ENCODE measurements at regions not wholly inside any gene's neighbourhood (a gene's known extent, or its start where the extent isn't known, plus 50 kb on each side); places are given as distances from the start of the nearest gene placed in this dataset.

DNA sequence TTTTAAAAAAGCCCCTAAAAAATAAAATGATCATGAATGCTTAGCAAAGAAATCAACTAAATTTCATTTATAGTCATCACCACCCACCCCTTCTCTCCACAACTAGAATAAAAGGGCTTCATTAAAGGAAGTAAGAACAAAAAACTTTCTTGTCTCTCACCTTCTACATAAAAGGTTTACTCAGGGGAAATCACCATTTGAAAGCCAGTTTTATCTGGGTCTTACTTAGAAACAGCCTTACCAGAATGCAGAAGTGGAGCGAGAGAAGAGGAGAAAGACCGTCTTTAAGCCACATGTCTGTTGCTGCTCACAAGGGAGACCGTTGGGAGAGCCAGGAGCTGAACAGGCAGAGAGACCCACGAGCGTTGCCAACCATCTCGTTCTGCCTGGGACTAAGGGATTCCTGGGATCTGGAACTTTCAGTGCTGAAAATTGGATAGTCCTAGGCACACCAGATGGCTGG, 350.1 kb upstream of the PROK2 start:
- Histone ChIP-seq H2AFZ (ENCODE audit: low read depth, low read length, severe bottlenecking) (no peak overlapping the region), H3K27ac (ENCODE audit: low read depth, low read length) (no peak overlapping the region), H3K9ac (ENCODE audit: low read length) (no peak overlapping the region), H3K4me3 (ENCODE audit: insufficient read depth, low read length, poor library complexity, severe bottlenecking) (no peak overlapping the region), H3K79me2 (ENCODE audit: insufficient read depth, low read length) (no peaks in the 10 kb centered on the region), H3K9me2 (replicated peaks; ENCODE audit: insufficient read depth, low read length) (no peaks in the 10 kb centered on the region), H3K4me2 (ENCODE audit: low read depth, low read length, poor library complexity, severe bottlenecking) (no peak overlapping the region), H3K36me3 (ENCODE audit: low read length) (no peaks in the 10 kb centered on the region), H3F3A (ENCODE audit: insufficient read depth) (no peaks in the 10 kb centered on the region), H3K9me3 (ENCODE audit: insufficient read depth, low read length) (no peaks in the 10 kb centered on the region), H4K20me1 (ENCODE audit: low read depth, low read length) (no peaks in the 10 kb centered on the region), H3K27me3 (ENCODE audit: low read length) (no peaks in the 10 kb centered on the region)
- TF ChIP-seq EZH2phosphoT487 (conservative IDR thresholded peaks at IDR 0.05; ENCODE audit: low read length) = no peak
- TF ChIP-seq, protein P1, sequence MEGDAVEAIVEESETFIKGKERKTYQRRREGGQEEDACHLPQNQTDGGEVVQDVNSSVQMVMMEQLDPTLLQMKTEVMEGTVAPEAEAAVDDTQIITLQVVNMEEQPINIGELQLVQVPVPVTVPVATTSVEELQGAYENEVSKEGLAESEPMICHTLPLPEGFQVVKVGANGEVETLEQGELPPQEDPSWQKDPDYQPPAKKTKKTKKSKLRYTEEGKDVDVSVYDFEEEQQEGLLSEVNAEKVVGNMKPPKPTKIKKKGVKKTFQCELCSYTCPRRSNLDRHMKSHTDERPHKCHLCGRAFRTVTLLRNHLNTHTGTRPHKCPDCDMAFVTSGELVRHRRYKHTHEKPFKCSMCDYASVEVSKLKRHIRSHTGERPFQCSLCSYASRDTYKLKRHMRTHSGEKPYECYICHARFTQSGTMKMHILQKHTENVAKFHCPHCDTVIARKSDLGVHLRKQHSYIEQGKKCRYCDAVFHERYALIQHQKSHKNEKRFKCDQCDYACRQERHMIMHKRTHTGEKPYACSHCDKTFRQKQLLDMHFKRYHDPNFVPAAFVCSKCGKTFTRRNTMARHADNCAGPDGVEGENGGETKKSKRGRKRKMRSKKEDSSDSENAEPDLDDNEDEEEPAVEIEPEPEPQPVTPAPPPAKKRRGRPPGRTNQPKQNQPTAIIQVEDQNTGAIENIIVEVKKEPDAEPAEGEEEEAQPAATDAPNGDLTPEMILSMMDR (IDR thresholded peaks at IDR 0.05; ENCODE audit: insufficient read depth, low read length, poor library complexity, severe bottlenecking) = no peak

DNA sequence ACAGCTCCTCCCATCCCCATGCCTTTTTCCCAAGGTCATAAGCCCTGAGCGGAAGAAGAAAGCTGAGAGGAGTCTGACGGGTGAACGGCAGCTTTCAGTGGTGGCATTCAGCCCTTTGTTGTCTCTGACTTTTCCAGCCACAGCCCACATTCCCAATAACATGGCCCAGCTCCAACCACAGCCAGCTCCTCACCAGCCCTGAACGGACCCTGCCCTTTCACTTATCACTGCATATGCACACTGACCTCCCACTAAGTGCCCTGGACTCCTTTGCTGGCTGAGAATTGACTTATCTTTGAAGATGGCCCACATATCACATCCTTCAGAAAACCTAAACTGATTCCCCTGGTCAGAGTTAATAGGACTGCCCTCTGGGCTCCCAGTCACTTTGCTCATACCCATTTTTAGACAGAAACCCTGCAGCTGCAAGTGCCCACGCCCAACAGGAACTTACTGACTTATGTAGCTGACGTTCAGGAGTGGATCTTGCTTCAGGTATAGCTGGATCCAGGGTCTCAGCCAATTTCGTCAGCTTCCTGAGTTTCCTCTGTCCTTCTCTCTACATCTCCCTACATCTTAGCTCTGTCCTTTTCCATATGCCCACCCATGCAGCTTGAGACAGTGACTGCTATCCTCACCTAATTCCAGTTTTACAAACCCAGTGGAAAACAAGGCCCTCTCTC, 348.5 kb upstream of the PROK2 start:
- H3K4me2 ChIP-seq (ENCODE audit: low read depth, low read length, poor library complexity, severe bottlenecking) = no peak overlapping the region
- H3K27ac ChIP-seq (ENCODE audit: low read depth, low read length) = no peak overlapping the region
- no peaks in the 10 kb centered on the region for H3F3A ChIP-seq (ENCODE audit: insufficient read depth)
- H4K20me1 ChIP-seq (ENCODE audit: low read depth, low read length) = no peaks in the 10 kb centered on the region
- H3K4me3 ChIP-seq (ENCODE audit: insufficient read depth, low read length, poor library complexity, severe bottlenecking) = no peak overlapping the region
- H3K27me3 ChIP-seq (ENCODE audit: low read length) = no peaks in the 10 kb centered on the region
- H3K79me2 ChIP-seq (ENCODE audit: insufficient read depth, low read length) = no peaks in the 10 kb centered on the region
- H2AFZ ChIP-seq (ENCODE audit: low read depth, low read length, severe bottlenecking) = no peak overlapping the region
- no peaks in the 10 kb centered on the region for H3K9me2 ChIP-seq (replicated peaks; ENCODE audit: insufficient read depth, low read length)
- TF ChIP-seq, protein P1 (IDR thresholded peaks at IDR 0.05; ENCODE audit: insufficient read depth, low read length, poor library complexity, severe bottlenecking) = no peak
- TF ChIP-seq EZH2phosphoT487 (conservative IDR thresholded peaks at IDR 0.05; ENCODE audit: low read length) = no peak
- H3K36me3 ChIP-seq (ENCODE audit: low read length) = no peaks in the 10 kb centered on the region
- H3K9me3 ChIP-seq (ENCODE audit: insufficient read depth, low read length) = no peaks in the 10 kb centered on the region
- no peak overlapping the region for H3K9ac ChIP-seq (ENCODE audit: low read length)

DNA sequence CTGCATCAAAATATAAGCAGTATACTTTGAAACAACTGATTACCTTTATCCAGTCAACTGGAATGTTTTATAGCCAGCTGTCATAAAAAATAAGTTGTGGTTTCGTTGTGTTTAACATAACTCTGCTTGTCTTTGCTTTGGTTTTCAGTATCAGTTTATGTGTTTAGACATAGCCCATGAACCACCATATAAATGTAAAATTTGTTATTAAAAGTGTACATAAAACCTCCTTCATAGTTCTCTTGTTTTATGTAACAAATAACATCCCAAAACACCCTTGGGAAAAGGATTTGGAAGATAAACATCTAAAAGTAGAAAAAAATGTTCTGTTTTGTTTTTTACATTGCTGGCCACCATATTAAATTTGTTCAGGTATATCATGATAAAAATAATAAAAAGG, 347.0 kb upstream of the PROK2 start:
- H3K36me3 ChIP-seq (ENCODE audit: low read length) = no peaks in the 10 kb centered on the region
- H3K27me3 ChIP-seq (ENCODE audit: low read length) = no peaks in the 10 kb centered on the region
- H3K4me2 ChIP-seq (ENCODE audit: low read depth, low read length, poor library complexity, severe bottlenecking) = no peak overlapping the region
- no peaks in the 10 kb centered on the region for H3K9me3 ChIP-seq (ENCODE audit: insufficient read depth, low read length)
- no peak overlapping the region for H3K4me3 ChIP-seq (ENCODE audit: insufficient read depth, low read length, poor library complexity, severe bottlenecking)
- H3K79me2 ChIP-seq (ENCODE audit: insufficient read depth, low read length) = no peaks in the 10 kb centered on the region
- no peak overlapping the region for H3K27ac ChIP-seq (ENCODE audit: low read depth, low read length)
- H2AFZ ChIP-seq (ENCODE audit: low read depth, low read length, severe bottlenecking) = no peak overlapping the region
- H3K9me2 ChIP-seq (replicated peaks; ENCODE audit: insufficient read depth, low read length) = no peaks in the 10 kb centered on the region
- no peaks in the 10 kb centered on the region for H4K20me1 ChIP-seq (ENCODE audit: low read depth, low read length)
- H3F3A ChIP-seq (ENCODE audit: insufficient read depth) = no peaks in the 10 kb centered on the region
- TF ChIP-seq EZH2phosphoT487 (conservative IDR thresholded peaks at IDR 0.05; ENCODE audit: low read length) = no peak
- TF ChIP-seq, protein P1 (IDR thresholded peaks at IDR 0.05; ENCODE audit: insufficient read depth, low read length, poor library complexity, severe bottlenecking) = no peak
- H3K9ac ChIP-seq (ENCODE audit: low read length) = no peak overlapping the region

Measured in SU-DHL-6 (cell line).